ENCODE measurements at regions not wholly inside any gene's neighbourhood (a gene's known extent, or its start where the extent isn't known, plus 50 kb on each side); places are given as distances from the start of the nearest gene placed in this dataset.
"Not testable (repeated sequence)": the region's sequence is repeated elsewhere in the genome, so short reads cannot be mapped to it uniquely, and the experiment has no call there.

DNA sequence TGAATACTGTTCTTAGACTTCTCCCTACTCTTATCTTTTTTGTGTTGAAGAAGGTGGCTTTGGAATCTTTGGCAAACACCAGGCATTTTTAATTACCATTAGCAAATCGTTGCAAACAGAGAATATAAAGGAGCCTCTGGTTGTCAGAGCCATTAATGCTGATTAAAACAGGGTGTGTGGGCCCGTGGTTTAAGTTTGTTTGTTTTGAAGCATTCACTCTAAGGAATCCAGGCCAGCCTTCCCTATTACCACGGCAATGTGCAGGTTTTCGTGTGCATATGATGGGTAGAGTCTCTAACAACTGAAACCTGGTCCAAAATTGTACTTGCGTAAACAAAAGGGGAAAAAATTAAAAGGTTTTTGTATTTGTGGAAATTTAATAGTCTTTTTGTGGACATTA lies 141.2 kb upstream of the GMNC start:
- DNase-seq (ENCODE audit: low read depth, low spot score), result no peak
- H3K4me3 ChIP-seq (ENCODE audit: low read length), result no peak overlapping the region

DNA sequence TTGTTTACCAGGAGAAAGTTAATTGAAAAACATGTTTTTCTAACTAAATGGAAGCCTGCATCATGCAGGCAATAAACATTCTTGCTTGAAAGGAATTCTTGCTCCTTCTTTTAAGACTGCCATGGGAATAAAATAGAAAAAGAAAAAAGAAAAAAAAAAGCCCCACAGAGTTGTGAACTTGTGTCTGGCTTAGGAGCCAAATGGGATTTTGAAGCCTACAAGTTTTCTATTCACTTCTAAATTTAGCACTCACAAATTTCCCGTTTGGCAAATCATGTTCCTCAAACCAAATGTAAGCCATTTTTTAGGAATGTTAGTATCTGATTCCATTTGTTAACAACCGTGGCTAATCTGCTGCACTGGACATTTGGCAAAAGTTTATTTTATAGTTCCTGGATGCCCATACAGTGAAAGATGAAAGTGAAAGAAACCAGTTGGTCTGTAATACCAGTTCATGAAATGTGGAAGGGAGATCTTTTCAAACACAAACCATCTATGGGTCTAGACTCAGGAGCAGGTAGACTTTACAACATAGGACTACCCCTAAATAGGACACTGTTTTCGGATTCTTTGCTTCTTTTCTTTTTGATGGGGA lies 133.8 kb upstream of the GMNC start:
- DNase-seq (ENCODE audit: low read depth, low spot score), result no peak
- H3K4me3 ChIP-seq (ENCODE audit: low read length), result no peak overlapping the region

DNA sequence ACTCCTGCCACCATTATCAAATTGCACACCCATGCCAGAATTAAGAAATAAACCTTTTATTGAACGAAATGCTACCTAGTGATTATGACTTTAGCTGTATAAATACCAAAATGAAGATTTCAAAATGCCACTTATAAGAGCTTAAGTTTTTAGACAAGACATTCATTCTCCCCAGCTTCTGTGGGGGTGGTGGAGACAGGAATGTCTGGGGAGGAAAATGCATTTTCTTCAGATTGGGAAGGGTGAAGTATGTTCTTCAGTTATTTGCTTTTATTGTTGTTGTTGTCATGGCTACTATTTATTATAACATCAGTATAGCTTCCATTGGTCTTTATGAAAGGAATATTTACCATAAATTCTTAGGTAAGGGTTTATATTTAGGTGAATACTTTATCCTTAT lies 132.7 kb upstream of the GMNC start:
- H3K4me3 ChIP-seq (ENCODE audit: low read length), result no peak overlapping the region
- DNase-seq (ENCODE audit: low read depth, low spot score), result no peak

DNA sequence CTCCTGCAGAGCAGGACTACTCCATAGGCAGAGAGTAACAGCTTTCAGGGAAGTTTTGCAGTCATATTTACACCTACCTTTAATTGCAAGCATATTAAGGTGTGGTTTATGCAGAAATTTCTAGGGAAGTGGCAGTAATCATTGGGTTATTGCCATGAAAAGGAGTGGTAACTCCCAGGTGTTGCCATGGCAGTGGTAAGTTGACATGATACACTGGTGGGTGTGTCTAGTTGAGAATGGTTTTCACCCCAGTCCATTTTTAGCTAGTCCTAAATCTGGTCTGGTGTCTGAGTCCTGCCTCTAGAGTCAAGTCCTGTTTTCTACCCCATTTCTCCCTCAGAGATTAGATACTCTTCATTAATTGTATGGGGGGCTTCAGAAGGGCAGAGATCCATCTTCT lies 128.4 kb upstream of the GMNC start:
- DNase-seq (ENCODE audit: low read depth, low spot score), result no peak
- H3K4me3 ChIP-seq (ENCODE audit: low read length), result no peak overlapping the region

DNA sequence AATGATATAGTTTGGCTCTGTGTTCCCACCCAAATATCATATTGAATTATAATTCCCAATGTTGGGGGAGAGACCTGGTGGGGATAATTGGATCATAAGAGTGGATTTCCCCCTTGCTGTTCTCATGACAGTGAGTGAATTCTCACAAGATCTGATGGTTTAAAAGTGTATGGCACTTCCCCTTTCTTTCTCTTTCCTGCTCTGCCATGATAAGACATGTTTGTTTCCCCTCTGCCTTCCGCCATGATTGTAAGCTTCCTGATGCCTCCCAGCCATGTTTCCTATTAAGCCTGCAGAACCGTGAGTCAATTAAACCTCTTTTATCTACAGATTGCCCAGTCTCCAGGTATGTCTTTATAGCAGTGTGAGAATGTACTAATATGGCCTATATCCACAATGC lies 126.7 kb upstream of the GMNC start:
- no peak overlapping the region for H3K4me3 ChIP-seq (ENCODE audit: low read length)
- DNase-seq (ENCODE audit: low read depth, low spot score), result no peak

DNA sequence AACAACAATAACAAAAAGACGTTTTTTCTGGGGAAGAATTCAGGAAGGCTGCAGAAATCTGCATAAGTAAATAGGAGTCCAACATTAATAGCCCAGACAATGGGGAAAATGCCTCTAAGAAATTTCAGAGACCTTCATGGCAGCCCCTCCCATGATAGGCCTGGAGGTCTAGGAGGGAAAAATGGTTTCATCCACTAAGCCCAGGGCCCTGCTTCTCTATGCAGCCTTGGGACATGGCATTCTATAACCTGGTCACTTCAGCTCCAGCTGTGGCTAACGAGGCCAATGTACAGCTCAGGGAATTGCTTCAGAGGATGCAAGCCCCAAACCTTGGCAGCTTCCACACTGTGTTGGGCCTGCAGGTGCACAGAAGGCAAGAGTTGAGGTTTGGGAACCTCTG lies 125.6 kb upstream of the GMNC start:
- no peak for DNase-seq (ENCODE audit: low read depth, low spot score)
- H3K4me3 ChIP-seq (ENCODE audit: low read length), result no peak overlapping the region

DNA sequence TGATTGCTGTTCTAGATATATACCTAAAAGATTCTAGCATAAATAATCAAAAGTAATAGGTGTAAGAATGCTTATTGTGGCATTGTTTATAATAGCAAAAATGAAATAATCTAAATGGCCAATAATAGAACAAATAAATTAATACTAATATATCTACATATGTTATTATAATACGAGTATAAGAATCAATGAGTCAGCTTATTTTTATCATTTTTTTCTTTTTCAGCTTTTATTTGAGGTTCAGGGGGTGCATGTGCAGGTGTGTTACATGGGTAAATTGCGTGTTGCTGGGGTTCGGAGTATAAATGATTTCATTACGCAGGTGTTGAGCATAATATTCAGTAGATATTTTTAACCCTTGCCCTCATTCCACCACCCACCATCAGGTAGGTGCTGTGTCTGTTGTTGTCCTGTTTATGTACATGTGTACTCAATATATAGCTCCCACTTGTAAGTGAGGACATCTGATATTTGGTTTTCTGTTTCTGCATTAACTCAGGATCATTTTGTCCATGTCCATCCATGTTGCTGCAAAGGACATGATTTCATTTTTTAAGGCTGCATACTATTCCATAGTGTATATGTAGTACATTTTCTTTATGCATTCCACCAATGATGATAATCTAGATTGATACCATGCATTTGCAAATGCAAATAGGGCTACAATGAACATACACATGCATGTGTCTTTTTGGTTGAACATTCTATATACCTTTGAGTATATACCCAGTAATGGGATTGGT lies 122.2 kb upstream of the GMNC start:
- no peak for DNase-seq (ENCODE audit: low read depth, low spot score)

DNA sequence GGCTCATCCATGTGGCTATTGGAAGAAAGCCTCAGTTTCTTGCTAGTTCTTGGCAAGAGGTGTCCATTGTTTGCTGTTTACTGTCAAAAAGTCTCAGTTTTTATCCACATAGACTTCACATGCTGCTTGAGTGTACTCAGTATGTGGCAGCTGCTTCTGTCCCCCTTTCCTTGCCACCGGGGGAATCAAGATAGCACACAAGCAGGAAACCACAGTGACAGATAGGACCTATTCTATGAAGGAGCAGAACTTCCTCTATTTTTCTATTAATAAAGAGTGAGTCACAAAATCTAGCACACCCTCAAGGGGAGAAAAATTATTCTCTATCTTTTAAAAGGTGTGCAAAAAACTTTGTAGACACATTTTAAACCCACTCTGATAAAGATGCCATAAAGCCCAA lies 121.4 kb upstream of the GMNC start:
- H3K4me3 ChIP-seq (ENCODE audit: low read length), result no peak overlapping the region

More for the DNA sequence above, 122.2 kb upstream of the GMNC start:
- H3K4me3 ChIP-seq (ENCODE audit: low read length), result no peak overlapping the region

DNA sequence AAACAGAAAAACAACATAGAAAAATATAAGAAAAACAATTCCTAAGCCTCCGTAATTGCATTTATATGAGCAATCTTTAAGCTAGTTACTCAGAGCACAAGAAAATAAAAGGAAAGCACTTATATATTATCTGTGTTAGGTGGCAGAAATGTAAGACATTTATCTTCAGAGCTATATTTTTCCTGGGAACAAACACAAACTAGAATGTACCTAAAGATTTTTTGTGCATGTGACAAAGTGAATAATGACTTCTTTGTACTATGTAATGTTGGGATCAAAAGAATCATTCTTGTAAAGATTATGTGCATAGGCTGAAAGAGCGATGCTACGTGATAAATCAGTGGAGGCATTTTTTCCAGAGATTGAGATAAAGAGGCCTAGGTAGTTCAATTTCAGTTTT lies 111.3 kb upstream of the GMNC start:
- DNase-seq (ENCODE audit: low read depth, low spot score), result no peak
- no peak overlapping the region for H3K4me3 ChIP-seq (ENCODE audit: low read length)

More for the DNA sequence above, 121.4 kb upstream of the GMNC start:
- DNase-seq (ENCODE audit: low read depth, low spot score), result peak; percentile 8

DNA sequence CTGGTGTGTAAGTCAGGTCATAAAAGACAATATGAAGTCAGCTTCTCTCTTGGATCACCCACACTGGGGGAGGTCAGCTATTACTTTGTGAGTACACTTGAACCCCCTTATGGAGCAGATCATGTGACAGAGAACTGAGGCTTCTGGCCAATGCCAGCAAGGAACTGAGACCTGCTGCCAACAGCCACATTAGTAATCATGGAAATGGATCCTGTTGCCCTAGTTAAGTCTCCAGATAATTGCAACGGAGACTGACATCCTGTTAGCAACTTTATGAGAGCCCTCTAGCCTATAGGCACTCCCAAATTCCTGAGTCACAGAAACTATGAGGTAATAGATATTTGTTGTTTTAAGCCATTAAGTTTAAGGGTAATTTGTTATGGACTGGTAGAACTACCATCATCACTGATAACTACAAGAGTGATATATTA lies 110.4 kb upstream of the GMNC start:
- no peak for DNase-seq (ENCODE audit: low read depth, low spot score)
- H3K4me3 ChIP-seq (ENCODE audit: low read length), result no peak overlapping the region

DNA sequence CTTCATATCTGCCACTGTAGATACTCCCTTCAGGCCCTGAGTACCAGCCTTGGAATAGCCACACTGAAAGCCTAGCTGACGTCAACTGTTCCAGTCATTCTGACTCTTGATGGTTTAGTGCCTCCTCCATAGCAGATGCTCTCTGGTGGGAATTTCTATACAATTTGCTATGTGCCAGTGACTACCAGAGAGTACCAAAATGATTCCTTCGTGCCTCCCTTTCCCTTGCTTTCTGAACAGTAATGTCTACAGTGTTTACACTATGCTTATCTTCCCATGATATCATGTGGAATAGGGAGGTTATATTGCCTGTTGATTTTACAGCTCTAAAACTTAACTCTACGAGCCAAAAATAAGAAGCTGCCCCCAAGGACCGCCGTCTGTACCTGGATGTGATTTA lies 109.7 kb upstream of the GMNC start:
- no peak overlapping the region for H3K4me3 ChIP-seq (ENCODE audit: low read length)
- no peak for DNase-seq (ENCODE audit: low read depth, low spot score)

DNA sequence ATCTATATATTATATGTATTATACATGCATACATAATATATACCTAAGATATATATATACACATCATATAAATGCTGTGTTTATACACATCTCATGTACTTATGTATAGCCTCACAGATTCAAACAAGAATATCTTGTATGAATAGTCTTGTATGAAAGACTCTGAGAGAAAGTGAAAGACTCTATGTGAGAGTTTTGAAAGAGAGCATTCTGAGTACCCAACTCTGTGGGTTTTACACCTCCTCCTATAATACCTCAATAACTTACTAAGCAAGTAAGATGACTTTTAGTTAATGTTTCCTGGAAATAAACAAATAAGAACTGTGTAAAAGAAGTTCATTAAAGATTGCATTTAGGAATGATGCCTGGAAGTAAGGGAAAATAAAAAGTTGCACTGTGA lies 108.1 kb upstream of the GMNC start:
- DNase-seq (ENCODE audit: low read depth, low spot score), result no peak
- no peak overlapping the region for H3K4me3 ChIP-seq (ENCODE audit: low read length)

DNA sequence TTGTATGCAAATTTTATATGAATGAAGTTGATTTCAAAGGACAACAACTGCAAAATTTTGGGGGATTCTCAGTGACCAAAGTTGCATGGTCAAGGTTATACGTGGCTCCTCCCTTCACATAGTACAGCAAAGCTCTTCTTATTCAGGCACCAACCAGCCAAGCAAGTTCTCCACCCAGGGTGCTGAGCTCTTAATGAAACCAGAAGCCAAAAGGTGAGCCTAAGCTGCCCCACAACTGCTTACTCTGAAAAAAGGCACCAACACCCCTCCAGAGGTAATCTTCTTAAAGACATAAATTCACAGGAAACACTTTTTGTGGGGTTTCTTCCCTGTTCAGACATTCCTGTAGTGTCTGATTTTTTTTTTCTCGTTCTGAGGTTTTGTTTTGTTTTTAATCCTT lies 106.1 kb upstream of the GMNC start:
- DNase-seq (ENCODE audit: low read depth, low spot score), result no peak
- no peak overlapping the region for H3K4me3 ChIP-seq (ENCODE audit: low read length)

DNA sequence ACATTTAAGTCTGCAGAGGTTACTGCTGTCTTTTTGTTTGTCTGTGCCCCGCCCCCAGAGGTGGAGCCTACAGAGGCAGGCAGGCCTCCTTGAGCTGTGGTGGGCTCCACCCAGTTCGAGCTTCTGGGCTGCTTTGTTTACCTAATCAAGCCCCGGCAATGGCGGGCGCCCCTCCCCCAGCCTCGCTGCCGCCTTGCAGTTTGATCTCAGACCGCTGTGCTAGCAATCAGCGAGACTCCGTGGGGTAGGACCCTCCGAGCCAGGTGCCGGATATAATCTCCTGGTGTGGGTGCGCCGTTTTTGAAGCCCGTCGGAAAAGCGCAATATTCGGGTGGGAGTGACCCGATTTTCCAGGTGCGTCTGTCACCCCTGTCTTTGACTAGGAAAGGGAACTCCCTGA lies 102.4 kb upstream of the GMNC start:
- H3K4me3 ChIP-seq (ENCODE audit: low read length), result peak overlapping the region; percentile 3; the same call in 1 of the 2 replicates
- DNase-seq (ENCODE audit: low read depth, low spot score), result not testable (repeated sequence)

DNA sequence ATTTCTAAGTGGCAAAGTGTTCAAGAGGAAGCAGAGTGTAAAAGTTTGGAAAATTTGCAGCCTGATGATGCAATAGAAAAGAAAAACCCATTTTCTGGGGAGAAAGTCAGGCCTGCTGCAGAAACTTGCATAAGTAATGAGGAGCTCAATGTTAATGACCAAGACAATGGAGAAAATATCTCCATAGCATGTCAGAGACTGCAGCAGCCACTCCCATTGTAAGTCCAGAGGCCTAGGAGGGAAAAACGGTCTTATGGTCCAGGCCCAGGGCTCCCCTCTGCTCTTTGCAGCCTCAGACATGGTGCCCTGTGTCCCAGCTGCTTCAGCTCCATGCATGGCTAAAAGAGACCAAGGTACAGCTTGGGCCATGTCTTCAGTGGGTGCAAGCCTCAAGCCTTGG lies 96.6 kb upstream of the GMNC start:
- H3K4me3 ChIP-seq (ENCODE audit: low read length), result no peak overlapping the region
- no peak for DNase-seq (ENCODE audit: low read depth, low spot score)

DNA sequence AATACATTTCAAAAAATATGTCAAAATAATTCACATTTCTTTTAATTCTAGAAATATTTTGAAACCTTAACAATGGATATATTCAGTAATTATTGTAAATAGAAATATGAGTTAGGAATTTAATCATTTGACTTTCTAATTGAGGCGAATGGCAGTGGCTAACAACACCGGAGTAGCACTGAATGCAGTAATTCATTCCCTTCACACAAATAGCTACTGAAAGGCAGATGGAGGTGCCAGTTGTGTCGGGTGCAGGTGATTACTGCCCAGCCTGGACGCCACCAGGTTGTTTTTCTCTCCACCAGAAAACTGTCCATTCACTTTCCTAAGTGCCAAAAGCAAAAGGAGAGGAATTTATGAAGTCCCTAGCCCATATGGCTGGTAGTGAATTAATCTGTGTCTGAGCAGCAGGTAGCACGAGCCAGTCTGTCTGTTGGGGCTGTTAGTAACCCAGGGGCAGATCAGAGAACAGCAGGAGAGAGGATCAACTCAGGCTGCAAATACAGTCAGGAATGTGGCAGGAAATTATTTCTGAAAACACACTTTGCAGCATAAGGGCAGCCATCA lies 79.3 kb upstream of the GMNC start:
- no peak overlapping the region for H3K4me3 ChIP-seq (ENCODE audit: low read length)
- DNase-seq (ENCODE audit: low read depth, low spot score), result no peak

DNA sequence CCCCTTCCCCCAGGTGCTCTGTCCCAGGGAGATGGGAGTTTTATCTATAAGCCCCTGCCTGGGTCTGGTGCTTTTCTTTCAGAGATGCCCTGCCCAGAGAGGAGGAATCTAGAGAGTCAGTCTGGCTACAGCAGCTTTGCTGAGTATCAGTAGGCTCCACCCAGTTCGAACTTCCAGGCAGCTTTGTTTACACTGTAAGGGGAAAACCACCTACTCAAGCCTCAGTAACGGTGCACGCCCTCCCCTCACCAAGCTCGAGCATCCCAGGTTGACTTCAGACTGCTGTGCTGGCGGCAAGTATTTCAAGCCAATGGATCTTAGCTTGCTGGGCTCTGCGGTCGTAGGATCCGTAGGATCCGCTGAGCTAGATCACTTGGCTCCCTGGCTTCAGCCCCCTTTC lies 72.1 kb upstream of the GMNC start:
- DNase-seq (ENCODE audit: low read depth, low spot score); H3K4me3 ChIP-seq (ENCODE audit: low read length): not testable (repeated sequence)

DNA sequence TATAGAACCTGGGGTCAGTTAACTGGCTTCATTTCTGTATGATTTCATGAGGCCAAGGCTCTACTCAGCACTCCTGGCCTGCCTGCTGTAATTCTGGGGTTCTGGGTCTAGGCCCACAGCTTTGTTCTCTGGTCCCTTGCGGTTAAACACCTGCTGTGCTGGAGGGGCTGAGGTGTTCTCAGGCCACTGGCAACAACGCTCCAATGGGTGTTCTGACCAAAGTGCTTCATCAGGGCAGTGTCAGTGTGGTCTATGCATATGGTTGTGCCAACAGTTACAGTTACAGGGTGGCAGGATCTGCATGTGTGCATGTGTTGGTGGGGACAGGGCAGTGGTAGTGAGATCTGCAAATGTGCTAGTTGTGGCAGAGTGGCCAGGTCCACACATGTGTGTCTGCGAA lies 64.1 kb upstream of the GMNC start:
- no peak for DNase-seq (ENCODE audit: low read depth, low spot score)
- no peak overlapping the region for H3K4me3 ChIP-seq (ENCODE audit: low read length)

DNA sequence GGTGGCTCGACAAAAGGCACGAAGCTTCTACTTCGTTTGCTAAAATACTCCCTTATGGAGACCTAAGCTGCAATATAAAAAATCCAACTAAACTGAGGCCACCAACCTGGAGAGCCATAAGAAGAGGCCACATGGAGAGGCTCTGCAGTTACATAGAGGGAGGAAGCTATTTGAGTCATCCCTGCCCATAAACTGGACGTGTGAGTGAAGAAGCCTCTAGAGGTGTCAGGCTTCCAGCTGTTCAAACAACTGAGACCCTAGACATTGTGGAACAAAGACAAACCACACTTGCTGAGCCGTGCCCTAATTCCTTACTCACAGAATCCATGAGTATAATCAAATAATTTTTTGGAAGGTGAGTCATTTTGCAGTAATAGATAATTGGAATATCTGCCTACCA lies 50.2 kb upstream of the GMNC start:
- H3K4me3 ChIP-seq (ENCODE audit: low read length), result no peak overlapping the region
- no peak for DNase-seq (ENCODE audit: low read depth, low spot score)

All from Jurkat, Clone E6-1 (cell line).